HCT116 (cell line): ENCODE measurements at regions not wholly inside any gene's neighbourhood (a gene's known extent, or its start where the extent isn't known, plus 50 kb on each side); places are given as distances from the start of the nearest gene placed in this dataset.

Source experiments
- ATAC-seq: fragments of 200-7000 bp; cut with Tn5 transposase; 2 replicates; pipeline ENCODE4 v1.9.1; 2020; ENCODE audit warnings: mild to moderate bottlenecking, moderate library complexity
- BruUV-seq: library from RNA; stranded (reverse); fragments of 400-500 nt; replicated peaks from 2 replicates; lab custom pipeline; 2021; lab: Mats Ljungman, UMichigan
- CTCF ChIA-PET: fragments of 300-600 bp; sonication (Branson Sonifier 250); formaldehyde crosslinking; loops from one replicate; lab custom pipeline; 2021; ENCODE audit warnings: antibody characterized with exemption; lab: Charles Lee
- POLR2A ChIA-PET: fragments of 300-600, 350-600 bp; sonication (Branson Sonifier 250); formaldehyde crosslinking; loops from one replicate; lab custom pipeline; 2021; ENCODE audit warnings: antibody characterized with exemption; lab: Charles Lee
- RAD21 ChIA-PET, 2 experiments: fragments of 300-600 bp; sonication (Branson Sonifier 250); formaldehyde crosslinking; loops; one replicate each; lab custom pipeline; 2023; ENCODE audit warnings: low total read pairs in 2 of 2; ENCODE audit not compliant: uncharacterized antibody in 2 of 2, unreplicated experiment in 2 of 2, low non-redundant PET in 1 of 2; lab: Charles Lee
- DNase-seq: peaks from one replicate; pipeline ENCODE4 v3.0.0-alpha.2; 2010; ENCODE audit warnings: low read depth, low spot score
- H2AFZ ChIP-seq: fragments of 200-600 bp; shearing (Covaris generic), sonication (generic); 2 replicates; pipeline ENCODE4 v1.6.1; 2017; ENCODE audit warnings: low read depth, mixed run types, mixed read lengths, antibody characterized with exemption, low read length; ENCODE audit not compliant: poor library complexity, severe bottlenecking
- H3K27ac ChIP-seq: 2 replicates; pipeline ENCODE4 v1.5.1; 2012; ENCODE audit warnings: low read depth, low read length
- H3K27me3 ChIP-seq: fragments of 200-600 bp; sonication (generic); 2 replicates; pipeline ENCODE4 v1.6.1; 2016; ENCODE audit warnings: mixed run types, low read length, mixed read lengths; ENCODE audit not compliant: insufficient read depth
- H3K36me3 ChIP-seq, 2 experiments: fragments of 200-500 bp in 1 of 2; fragments of 200-600 bp in 1 of 2; sonication (Bioruptor generic) in 1 of 2; sonication (generic) in 1 of 2; 2 replicates each; pipeline versions ENCODE4 v1.5.1 to v1.6.1; 2014 to 2016; ENCODE audit warnings: low read length in 2 of 2, inconsistent platforms in 1 of 2, mixed read lengths in 1 of 2, mixed run types in 1 of 2; ENCODE audit not compliant: insufficient read depth in 2 of 2, control insufficient read depth in 1 of 2
- H3K4me1 ChIP-seq, 2 experiments: fragments of 200-600 bp in 1 of 2; sonication (generic) in 1 of 2; 2 replicates each; pipeline versions ENCODE4 v1.5.1 to v1.6.1; 2012 to 2017; ENCODE audit warnings: low read length in 2 of 2, inconsistent platforms in 1 of 2, mild to moderate bottlenecking in 1 of 2, mixed read lengths in 1 of 2, mixed run types in 1 of 2, moderate library complexity in 1 of 2; ENCODE audit not compliant: insufficient read depth in 2 of 2, control insufficient read depth in 1 of 2
- H3K4me2 ChIP-seq: fragments of 200-600 bp; sonication (generic); 2 replicates; pipeline ENCODE4 v1.6.1; 2017; ENCODE audit warnings: mixed run types, low read length, mixed read lengths
- H3K4me3 ChIP-seq, 2 experiments: fragments of 200-600 bp in 1 of 2; sonication (generic) in 1 of 2; replicated peaks in 1 of 2; 2 replicates each; pipeline ENCODE4 v1.5.1; 2011 to 2016; ENCODE audit warnings: low read length in 2 of 2, control low read depth in 1 of 2, low read depth in 1 of 2, mild to moderate bottlenecking in 1 of 2, mixed read lengths in 1 of 2, mixed run types in 1 of 2
- H3K79me2 ChIP-seq: fragments of 200-600 bp; sonication (generic); 2 replicates; pipeline ENCODE4 v1.6.1; 2017; ENCODE audit warnings: mild to moderate bottlenecking, mixed run types, low read length, moderate library complexity, mixed read lengths; ENCODE audit not compliant: insufficient read depth
- H3K9ac ChIP-seq: fragments of 200-600 bp; sonication (generic); 2 replicates; pipeline ENCODE4 v1.6.1; 2016; ENCODE audit warnings: low read length, mixed read lengths
- H3K9me2 ChIP-seq: fragments of 200-600 bp; sonication (generic), shearing (Covaris generic); 2 replicates; pipeline ENCODE4 v1.6.1; 2017; ENCODE audit warnings: mixed run types, mild to moderate bottlenecking, moderate library complexity; ENCODE audit not compliant: insufficient read depth
- H3K9me3 ChIP-seq, 2 experiments: fragments of 200-500 bp in 1 of 2; fragments of 200-600 bp in 1 of 2; sonication (Bioruptor generic) in 1 of 2; sonication (generic) in 1 of 2; 2 replicates each; pipeline ENCODE4 v1.6.1; 2014 to 2017; ENCODE audit warnings: low read length in 2 of 2, mixed read lengths in 2 of 2, inconsistent platforms in 1 of 2, low read depth in 1 of 2, mild to moderate bottlenecking in 1 of 2, mixed run types in 1 of 2, moderate library complexity in 1 of 2; ENCODE audit not compliant: control insufficient read depth in 1 of 2, insufficient read depth in 1 of 2
- H4K20me1 ChIP-seq: fragments of 200-600 bp; sonication (generic), shearing (Covaris generic); 2 replicates; pipeline ENCODE4 v1.6.1; 2017; ENCODE audit warnings: mixed run types, mild to moderate bottlenecking, moderate library complexity; ENCODE audit not compliant: insufficient read depth
- SRF ChIP-seq: IDR thresholded peaks from 2 replicates; pipeline ENCODE4 v1.6.1; 2012; ENCODE audit warnings: low read depth
- intact Hi-C: fragments of 100-400 bp; cut with micrococcal nuclease; formaldehyde crosslinking; loops from 2 replicates; pipeline ENCODE4 v1.10.0; 2022
- TF ChIP-seq, protein P1 (sequence below): IDR thresholded peaks from 2 replicates; pipeline ENCODE4 v1.6.1; 2012
- TF ChIP-seq, protein P2 (sequence below): IDR thresholded peaks from 2 replicates; pipeline ENCODE4 v1.6.1; 2012; ENCODE audit warnings: low read depth
- TF ChIP-seq, protein P3 (sequence below): IDR thresholded peaks from 2 replicates; pipeline ENCODE4 v1.6.1; 2011; ENCODE audit warnings: mild to moderate bottlenecking, low read length, moderate library complexity; ENCODE audit not compliant: insufficient replicate concordance; ENCODE audit errors: extremely low read depth

DNA sequence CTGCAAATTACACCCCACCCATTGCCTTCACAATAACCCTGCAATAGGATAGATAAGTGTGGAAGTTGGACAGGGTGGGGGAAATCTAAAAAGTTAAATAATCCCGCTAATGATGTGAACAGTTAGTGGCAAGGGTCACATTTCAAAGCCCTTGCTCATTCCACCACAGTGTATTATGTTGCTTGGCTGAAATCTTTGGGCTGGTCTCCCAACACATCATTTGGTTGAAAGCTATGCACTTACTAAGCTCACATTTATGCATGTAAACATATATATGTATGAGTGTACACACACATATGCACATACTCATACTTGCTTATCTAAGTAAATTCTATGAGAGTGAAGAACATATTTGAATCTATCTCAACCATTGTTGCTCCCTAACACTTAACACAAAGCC is 197.8 kb downstream of the RDH14 start:
- CTCF ChIA-PET, result no interaction called here
- no peak for TF ChIP-seq SRF
- TF ChIP-seq, protein P1, sequence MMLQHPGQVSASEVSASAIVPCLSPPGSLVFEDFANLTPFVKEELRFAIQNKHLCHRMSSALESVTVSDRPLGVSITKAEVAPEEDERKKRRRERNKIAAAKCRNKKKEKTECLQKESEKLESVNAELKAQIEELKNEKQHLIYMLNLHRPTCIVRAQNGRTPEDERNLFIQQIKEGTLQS, result no peak
- TF ChIP-seq, protein P2, sequence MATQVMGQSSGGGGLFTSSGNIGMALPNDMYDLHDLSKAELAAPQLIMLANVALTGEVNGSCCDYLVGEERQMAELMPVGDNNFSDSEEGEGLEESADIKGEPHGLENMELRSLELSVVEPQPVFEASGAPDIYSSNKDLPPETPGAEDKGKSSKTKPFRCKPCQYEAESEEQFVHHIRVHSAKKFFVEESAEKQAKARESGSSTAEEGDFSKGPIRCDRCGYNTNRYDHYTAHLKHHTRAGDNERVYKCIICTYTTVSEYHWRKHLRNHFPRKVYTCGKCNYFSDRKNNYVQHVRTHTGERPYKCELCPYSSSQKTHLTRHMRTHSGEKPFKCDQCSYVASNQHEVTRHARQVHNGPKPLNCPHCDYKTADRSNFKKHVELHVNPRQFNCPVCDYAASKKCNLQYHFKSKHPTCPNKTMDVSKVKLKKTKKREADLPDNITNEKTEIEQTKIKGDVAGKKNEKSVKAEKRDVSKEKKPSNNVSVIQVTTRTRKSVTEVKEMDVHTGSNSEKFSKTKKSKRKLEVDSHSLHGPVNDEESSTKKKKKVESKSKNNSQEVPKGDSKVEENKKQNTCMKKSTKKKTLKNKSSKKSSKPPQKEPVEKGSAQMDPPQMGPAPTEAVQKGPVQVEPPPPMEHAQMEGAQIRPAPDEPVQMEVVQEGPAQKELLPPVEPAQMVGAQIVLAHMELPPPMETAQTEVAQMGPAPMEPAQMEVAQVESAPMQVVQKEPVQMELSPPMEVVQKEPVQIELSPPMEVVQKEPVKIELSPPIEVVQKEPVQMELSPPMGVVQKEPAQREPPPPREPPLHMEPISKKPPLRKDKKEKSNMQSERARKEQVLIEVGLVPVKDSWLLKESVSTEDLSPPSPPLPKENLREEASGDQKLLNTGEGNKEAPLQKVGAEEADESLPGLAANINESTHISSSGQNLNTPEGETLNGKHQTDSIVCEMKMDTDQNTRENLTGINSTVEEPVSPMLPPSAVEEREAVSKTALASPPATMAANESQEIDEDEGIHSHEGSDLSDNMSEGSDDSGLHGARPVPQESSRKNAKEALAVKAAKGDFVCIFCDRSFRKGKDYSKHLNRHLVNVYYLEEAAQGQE, result no peak
- TF ChIP-seq, protein P3, sequence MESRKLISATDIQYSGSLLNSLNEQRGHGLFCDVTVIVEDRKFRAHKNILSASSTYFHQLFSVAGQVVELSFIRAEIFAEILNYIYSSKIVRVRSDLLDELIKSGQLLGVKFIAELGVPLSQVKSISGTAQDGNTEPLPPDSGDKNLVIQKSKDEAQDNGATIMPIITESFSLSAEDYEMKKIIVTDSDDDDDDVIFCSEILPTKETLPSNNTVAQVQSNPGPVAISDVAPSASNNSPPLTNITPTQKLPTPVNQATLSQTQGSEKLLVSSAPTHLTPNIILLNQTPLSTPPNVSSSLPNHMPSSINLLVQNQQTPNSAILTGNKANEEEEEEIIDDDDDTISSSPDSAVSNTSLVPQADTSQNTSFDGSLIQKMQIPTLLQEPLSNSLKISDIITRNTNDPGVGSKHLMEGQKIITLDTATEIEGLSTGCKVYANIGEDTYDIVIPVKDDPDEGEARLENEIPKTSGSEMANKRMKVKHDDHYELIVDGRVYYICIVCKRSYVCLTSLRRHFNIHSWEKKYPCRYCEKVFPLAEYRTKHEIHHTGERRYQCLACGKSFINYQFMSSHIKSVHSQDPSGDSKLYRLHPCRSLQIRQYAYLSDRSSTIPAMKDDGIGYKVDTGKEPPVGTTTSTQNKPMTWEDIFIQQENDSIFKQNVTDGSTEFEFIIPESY, result no peak
- RAD21 ChIA-PET, result no interaction called here

More for the DNA sequence above, 197.8 kb downstream of the RDH14 start:
- DNase-seq (no peak), ATAC-seq (no peak)
- Histone ChIP-seq H3K9ac (no peak overlapping the region), H3K27me3 (peaks cover 25% of the 10 kb centered on the region), H2AFZ (no peak overlapping the region), H3K4me1 (no peaks in the 10 kb centered on the region), H4K20me1 (no peaks in the 10 kb centered on the region), H3K36me3 (no peaks in the 10 kb centered on the region), H3K4me3 (no peak overlapping the region), H3K9me3 (no peaks in the 10 kb centered on the region), H3K79me2 (no peaks in the 10 kb centered on the region), H3K4me2 (no peak overlapping the region), H3K9me2 (no peaks in the 10 kb centered on the region), H3K27ac (no peak overlapping the region)
- intact Hi-C loops, result no loop called here
- BruUV-seq, result no TSS peak
- POLR2A ChIA-PET, result no interaction called here
